WTC11 (cell line): ENCODE measurements at regions not wholly inside any gene's neighbourhood (a gene's known extent, or its start where the extent isn't known, plus 50 kb on each side); places are given as distances from the start of the nearest gene placed in this dataset.

ENCODE experiments used
- ATAC-seq: fragments of 200-7000 bp; cut with Tn5 transposase; 2 replicates; pipeline ENCODE4 v1.10.0; 2021; ENCODE audit warnings: mild to moderate bottlenecking, moderate library complexity
- CTCF ChIA-PET: fragments of 300-600 bp; sonication (Branson Sonifier 250); formaldehyde crosslinking; loops from one replicate; lab custom pipeline; 2021; ENCODE audit warnings: antibody characterized with exemption; lab: Charles Lee
- POLR2A ChIA-PET: fragments of 350-600 bp; sonication (Branson Sonifier 250); formaldehyde crosslinking; loops from one replicate; lab custom pipeline; 2021; ENCODE audit warnings: antibody characterized with exemption; lab: Charles Lee
- DNase-seq: peaks from one replicate; pipeline ENCODE4 v3.0.0; 2021; ENCODE audit warnings: low spot score
- H3K27ac Mint-ChIP-seq: 2 replicates; pipeline ENCODE4 v1.8.0; 2021; ENCODE audit warnings: mixed read lengths
- H3K27me3 Mint-ChIP-seq: 2 replicates; pipeline ENCODE4 v1.8.0; 2021; ENCODE audit warnings: low read depth, mild to moderate bottlenecking, moderate library complexity, mixed read lengths
- H3K36me3 Mint-ChIP-seq: 2 replicates; pipeline ENCODE4 v1.8.0; 2021; ENCODE audit warnings: mixed read lengths
- H3K4me1 Mint-ChIP-seq: 2 replicates; pipeline ENCODE4 v1.8.0; 2022; ENCODE audit warnings: mixed read lengths
- H3K4me3 Mint-ChIP-seq: 2 replicates; pipeline ENCODE4 v1.8.0; 2021; ENCODE audit warnings: mild to moderate bottlenecking, moderate library complexity, mixed read lengths
- H3K9me3 Mint-ChIP-seq: 2 replicates; pipeline ENCODE4 v1.8.0; 2021; ENCODE audit warnings: mixed read lengths
- ATF1 ChIP-seq: sonication (generic); formaldehyde crosslinking; IDR thresholded peaks from 2 replicates; pipeline ENCODE4 v1.8.1; 2023; ENCODE audit warnings: mild to moderate bottlenecking, moderate library complexity, missing genetic modification reagents
- EMX1 ChIP-seq: fragments of 250-450 bp; sonication (Bioruptor Pico); IDR thresholded peaks from 2 replicates; pipeline ENCODE4 v1.8.0; 2021; ENCODE audit warnings: mild to moderate bottlenecking
- ERG ChIP-seq: fragments of 250-450 bp; sonication (Bioruptor Pico); IDR thresholded peaks from 2 replicates; pipeline ENCODE4 v1.8.0; 2021; ENCODE audit warnings: mild to moderate bottlenecking
- GRHL2 ChIP-seq: fragments of 250-450 bp; sonication (Bioruptor Pico); IDR thresholded peaks from 2 replicates; pipeline ENCODE4 v1.8.0; 2022; ENCODE audit warnings: mild to moderate bottlenecking, moderate library complexity; ENCODE audit not compliant: insufficient replicate concordance, severe bottlenecking
- IRF2 ChIP-seq: sonication (generic); formaldehyde crosslinking; IDR thresholded peaks from 2 replicates; pipeline ENCODE4 v1.8.0; 2022; ENCODE audit warnings: low read depth, missing genetic modification reagents, borderline replicate concordance
- NR3C1 ChIP-seq: sonication (generic); formaldehyde crosslinking; conservative IDR thresholded peaks from 2 replicates; pipeline ENCODE4 v1.8.1; 2023; ENCODE audit warnings: low read depth, mild to moderate bottlenecking, missing genetic modification reagents
- SMAD3 ChIP-seq: sonication (generic); formaldehyde crosslinking; IDR thresholded peaks from 2 replicates; pipeline ENCODE4 v1.8.0; 2022; ENCODE audit warnings: missing genetic modification reagents, mild to moderate bottlenecking, borderline replicate concordance
- SOX15 ChIP-seq: fragments of 250-450 bp; sonication (Bioruptor Pico); IDR thresholded peaks from 2 replicates; pipeline ENCODE4 v1.9.0; 2021; ENCODE audit warnings: mild to moderate bottlenecking
- ZMAT4 ChIP-seq: fragments of 250-450 bp; sonication (Bioruptor Pico); IDR thresholded peaks from 2 replicates; pipeline ENCODE4 v1.9.0; 2021; ENCODE audit warnings: mild to moderate bottlenecking
- ZNF232 ChIP-seq: sonication (generic); formaldehyde crosslinking; IDR thresholded peaks from 2 replicates; pipeline ENCODE4 v1.8.0; 2022; ENCODE audit warnings: mild to moderate bottlenecking, missing genetic modification reagents
- ZNF317 ChIP-seq: sonication (generic); formaldehyde crosslinking; IDR thresholded peaks from 2 replicates; pipeline ENCODE4 v1.8.1; 2023; ENCODE audit warnings: low read depth, mild to moderate bottlenecking, moderate library complexity, missing genetic modification reagents, borderline replicate concordance
- TF ChIP-seq, protein P1 (sequence below): sonication (generic); formaldehyde crosslinking; IDR thresholded peaks from 2 replicates; pipeline ENCODE4 v1.8.0; 2022; ENCODE audit warnings: mild to moderate bottlenecking, missing genetic modification reagents
- TF ChIP-seq, protein P2 (sequence below): fragments of 250-450 bp; sonication (Bioruptor Pico); IDR thresholded peaks from 2 replicates; pipeline ENCODE4 v1.9.0; 2021; ENCODE audit warnings: mild to moderate bottlenecking, borderline replicate concordance
- TF ChIP-seq, protein P3 (sequence below): sonication (generic); formaldehyde crosslinking; IDR thresholded peaks from 2 replicates; pipeline ENCODE4 v1.8.1; 2022; ENCODE audit warnings: low read depth, mild to moderate bottlenecking, moderate library complexity, missing genetic modification reagents, borderline replicate concordance
- TF ChIP-seq, protein P4 (sequence below): sonication (generic); formaldehyde crosslinking; IDR thresholded peaks from 2 replicates; pipeline ENCODE4 v1.8.0; 2022; ENCODE audit warnings: mild to moderate bottlenecking, missing genetic modification reagents
- TF ChIP-seq, protein P5 (sequence below): sonication (generic); formaldehyde crosslinking; IDR thresholded peaks from 2 replicates; pipeline ENCODE4 v1.8.1; 2022; ENCODE audit warnings: mild to moderate bottlenecking, moderate library complexity, missing genetic modification reagents
- TF ChIP-seq, protein P6 (sequence below): fragments of 250-450 bp; sonication (Bioruptor Pico); IDR thresholded peaks from 2 replicates; pipeline ENCODE4 v2.1.2; 2022; ENCODE audit warnings: mild to moderate bottlenecking, moderate library complexity

GRCh38 chr1:87231703-87232367 is 96.8 kb upstream of the LMO4 start:
- Mint-ChIP-seq H3K36me3 (no peaks in the 10 kb centered on the region), H3K27ac (no peak overlapping the region), H3K4me3 (no peak overlapping the region), H3K27me3 (no peaks in the 10 kb centered on the region), H3K4me1 (peaks cover 2% of the 10 kb centered on the region), H3K9me3 (no peaks in the 10 kb centered on the region)
- CTCF ChIA-PET = no interaction called here
- DNase-seq (no peak), ATAC-seq (no peak)
- TF ChIP-seq, protein P1, sequence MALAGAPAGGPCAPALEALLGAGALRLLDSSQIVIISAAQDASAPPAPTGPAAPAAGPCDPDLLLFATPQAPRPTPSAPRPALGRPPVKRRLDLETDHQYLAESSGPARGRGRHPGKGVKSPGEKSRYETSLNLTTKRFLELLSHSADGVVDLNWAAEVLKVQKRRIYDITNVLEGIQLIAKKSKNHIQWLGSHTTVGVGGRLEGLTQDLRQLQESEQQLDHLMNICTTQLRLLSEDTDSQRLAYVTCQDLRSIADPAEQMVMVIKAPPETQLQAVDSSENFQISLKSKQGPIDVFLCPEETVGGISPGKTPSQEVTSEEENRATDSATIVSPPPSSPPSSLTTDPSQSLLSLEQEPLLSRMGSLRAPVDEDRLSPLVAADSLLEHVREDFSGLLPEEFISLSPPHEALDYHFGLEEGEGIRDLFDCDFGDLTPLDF (CRISPR knock-in tag) = no peak
- TF ChIP-seq ERG (CRISPR knock-in tag) (no peak), ZMAT4 (CRISPR knock-in tag) (no peak), IRF2 (CRISPR knock-in tag) (no peak), SMAD3 (CRISPR knock-in tag) (no peak), EMX1 (no peak), GRHL2 (CRISPR knock-in tag) (no peak), NR3C1 (CRISPR knock-in tag) (no peak), ZNF232 (CRISPR knock-in tag) (no peak), ATF1 (CRISPR knock-in tag) (no peak), ZNF317 (CRISPR knock-in tag) (no peak), SOX15 (CRISPR knock-in tag) (no peak)
- TF ChIP-seq, protein P2, sequence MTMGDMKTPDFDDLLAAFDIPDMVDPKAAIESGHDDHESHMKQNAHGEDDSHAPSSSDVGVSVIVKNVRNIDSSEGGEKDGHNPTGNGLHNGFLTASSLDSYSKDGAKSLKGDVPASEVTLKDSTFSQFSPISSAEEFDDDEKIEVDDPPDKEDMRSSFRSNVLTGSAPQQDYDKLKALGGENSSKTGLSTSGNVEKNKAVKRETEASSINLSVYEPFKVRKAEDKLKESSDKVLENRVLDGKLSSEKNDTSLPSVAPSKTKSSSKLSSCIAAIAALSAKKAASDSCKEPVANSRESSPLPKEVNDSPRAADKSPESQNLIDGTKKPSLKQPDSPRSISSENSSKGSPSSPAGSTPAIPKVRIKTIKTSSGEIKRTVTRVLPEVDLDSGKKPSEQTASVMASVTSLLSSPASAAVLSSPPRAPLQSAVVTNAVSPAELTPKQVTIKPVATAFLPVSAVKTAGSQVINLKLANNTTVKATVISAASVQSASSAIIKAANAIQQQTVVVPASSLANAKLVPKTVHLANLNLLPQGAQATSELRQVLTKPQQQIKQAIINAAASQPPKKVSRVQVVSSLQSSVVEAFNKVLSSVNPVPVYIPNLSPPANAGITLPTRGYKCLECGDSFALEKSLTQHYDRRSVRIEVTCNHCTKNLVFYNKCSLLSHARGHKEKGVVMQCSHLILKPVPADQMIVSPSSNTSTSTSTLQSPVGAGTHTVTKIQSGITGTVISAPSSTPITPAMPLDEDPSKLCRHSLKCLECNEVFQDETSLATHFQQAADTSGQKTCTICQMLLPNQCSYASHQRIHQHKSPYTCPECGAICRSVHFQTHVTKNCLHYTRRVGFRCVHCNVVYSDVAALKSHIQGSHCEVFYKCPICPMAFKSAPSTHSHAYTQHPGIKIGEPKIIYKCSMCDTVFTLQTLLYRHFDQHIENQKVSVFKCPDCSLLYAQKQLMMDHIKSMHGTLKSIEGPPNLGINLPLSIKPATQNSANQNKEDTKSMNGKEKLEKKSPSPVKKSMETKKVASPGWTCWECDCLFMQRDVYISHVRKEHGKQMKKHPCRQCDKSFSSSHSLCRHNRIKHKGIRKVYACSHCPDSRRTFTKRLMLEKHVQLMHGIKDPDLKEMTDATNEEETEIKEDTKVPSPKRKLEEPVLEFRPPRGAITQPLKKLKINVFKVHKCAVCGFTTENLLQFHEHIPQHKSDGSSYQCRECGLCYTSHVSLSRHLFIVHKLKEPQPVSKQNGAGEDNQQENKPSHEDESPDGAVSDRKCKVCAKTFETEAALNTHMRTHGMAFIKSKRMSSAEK (CRISPR knock-in tag) = no peak
- TF ChIP-seq, protein P3, sequence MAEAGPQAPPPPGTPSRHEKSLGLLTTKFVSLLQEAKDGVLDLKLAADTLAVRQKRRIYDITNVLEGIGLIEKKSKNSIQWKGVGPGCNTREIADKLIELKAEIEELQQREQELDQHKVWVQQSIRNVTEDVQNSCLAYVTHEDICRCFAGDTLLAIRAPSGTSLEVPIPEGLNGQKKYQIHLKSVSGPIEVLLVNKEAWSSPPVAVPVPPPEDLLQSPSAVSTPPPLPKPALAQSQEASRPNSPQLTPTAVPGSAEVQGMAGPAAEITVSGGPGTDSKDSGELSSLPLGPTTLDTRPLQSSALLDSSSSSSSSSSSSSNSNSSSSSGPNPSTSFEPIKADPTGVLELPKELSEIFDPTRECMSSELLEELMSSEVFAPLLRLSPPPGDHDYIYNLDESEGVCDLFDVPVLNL (CRISPR knock-in tag) = no peak
- TF ChIP-seq, protein P4, sequence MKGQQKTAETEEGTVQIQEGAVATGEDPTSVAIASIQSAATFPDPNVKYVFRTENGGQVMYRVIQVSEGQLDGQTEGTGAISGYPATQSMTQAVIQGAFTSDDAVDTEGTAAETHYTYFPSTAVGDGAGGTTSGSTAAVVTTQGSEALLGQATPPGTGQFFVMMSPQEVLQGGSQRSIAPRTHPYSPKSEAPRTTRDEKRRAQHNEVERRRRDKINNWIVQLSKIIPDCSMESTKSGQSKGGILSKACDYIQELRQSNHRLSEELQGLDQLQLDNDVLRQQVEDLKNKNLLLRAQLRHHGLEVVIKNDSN (CRISPR knock-in tag) = no peak
- TF ChIP-seq, protein P5, sequence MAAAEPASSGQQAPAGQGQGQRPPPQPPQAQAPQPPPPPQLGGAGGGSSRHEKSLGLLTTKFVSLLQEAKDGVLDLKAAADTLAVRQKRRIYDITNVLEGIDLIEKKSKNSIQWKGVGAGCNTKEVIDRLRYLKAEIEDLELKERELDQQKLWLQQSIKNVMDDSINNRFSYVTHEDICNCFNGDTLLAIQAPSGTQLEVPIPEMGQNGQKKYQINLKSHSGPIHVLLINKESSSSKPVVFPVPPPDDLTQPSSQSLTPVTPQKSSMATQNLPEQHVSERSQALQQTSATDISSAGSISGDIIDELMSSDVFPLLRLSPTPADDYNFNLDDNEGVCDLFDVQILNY (CRISPR knock-in tag) = no peak
- TF ChIP-seq, protein P6, sequence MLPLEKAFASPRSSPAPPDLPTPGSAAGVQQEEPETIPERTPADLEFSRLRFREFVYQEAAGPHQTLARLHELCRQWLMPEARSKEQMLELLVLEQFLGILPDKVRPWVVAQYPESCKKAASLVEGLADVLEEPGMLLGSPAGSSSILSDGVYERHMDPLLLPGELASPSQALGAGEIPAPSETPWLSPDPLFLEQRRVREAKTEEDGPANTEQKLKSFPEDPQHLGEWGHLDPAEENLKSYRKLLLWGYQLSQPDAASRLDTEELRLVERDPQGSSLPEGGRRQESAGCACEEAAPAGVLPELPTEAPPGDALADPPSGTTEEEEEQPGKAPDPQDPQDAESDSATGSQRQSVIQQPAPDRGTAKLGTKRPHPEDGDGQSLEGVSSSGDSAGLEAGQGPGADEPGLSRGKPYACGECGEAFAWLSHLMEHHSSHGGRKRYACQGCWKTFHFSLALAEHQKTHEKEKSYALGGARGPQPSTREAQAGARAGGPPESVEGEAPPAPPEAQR (CRISPR knock-in tag) = no peak
- POLR2A ChIA-PET = no interaction called here
